HG02623 (cell line): ENCODE measurements at regions not wholly inside any gene's neighbourhood (a gene's known extent, or its start where the extent isn't known, plus 50 kb on each side); places are given as distances from the start of the nearest gene placed in this dataset.

ENCODE experiments used
- ATAC-seq: cut with Tn5 transposase; IDR thresholded peaks from one replicate; pipeline ENCODE4 v1.9.1; 2021; ENCODE audit warnings: moderate library complexity; ENCODE audit not compliant: unreplicated experiment

GRCh38 chr12:84807249-84807648 lies 105.3 kb downstream of the SLC6A15 start:
- no peak for ATAC-seq

- ATAC-seq, result no peak
Observed at GRCh38 chr12:84805474-84805858, 107.1 kb downstream of the SLC6A15 start.

- no peak for ATAC-seq
Observed at GRCh38 chr12:84804691-84805473, 107.7 kb downstream of the SLC6A15 start.

GRCh38 chr12:84803661-84804060 lies 108.9 kb downstream of the SLC6A15 start:
- ATAC-seq, result no peak

- ATAC-seq, result no peak
Observed at GRCh38 chr12:84802161-84802560, 110.4 kb downstream of the SLC6A15 start.

GRCh38 chr12:84793558-84794367 lies 118.8 kb downstream of the SLC6A15 start:
- no peak for ATAC-seq

GRCh38 chr12:84791444-84791843 lies 121.2 kb downstream of the SLC6A15 start:
- ATAC-seq, result no peak

GRCh38 chr12:84789184-84789583 lies 123.4 kb downstream of the SLC6A15 start:
- no peak for ATAC-seq

GRCh38 chr12:84787253-84787652 lies 125.3 kb downstream of the SLC6A15 start:
- no peak for ATAC-seq

GRCh38 chr12:84786622-84787021 lies 126.0 kb downstream of the SLC6A15 start:
- ATAC-seq, result no peak

- ATAC-seq, result no peak
Observed at GRCh38 chr12:84785951-84786350, 126.6 kb downstream of the SLC6A15 start.

GRCh38 chr12:84785281-84785680 lies 127.3 kb downstream of the SLC6A15 start:
- ATAC-seq, result no peak

- ATAC-seq, result no peak
Observed at GRCh38 chr12:84779169-84779568, 133.4 kb downstream of the SLC6A15 start.

- ATAC-seq, result no peak
Observed at GRCh38 chr12:84772281-84772680, 140.3 kb downstream of the SLC6A15 start.

GRCh38 chr12:84767079-84767478 lies 145.5 kb downstream of the SLC6A15 start:
- no peak for ATAC-seq

GRCh38 chr12:84766375-84766774 lies 146.2 kb downstream of the SLC6A15 start:
- ATAC-seq, result no peak

GRCh38 chr12:84764001-84764400 lies 148.6 kb downstream of the SLC6A15 start:
- no peak for ATAC-seq

GRCh38 chr12:84763107-84763506 lies 149.5 kb downstream of the SLC6A15 start:
- ATAC-seq, result no peak

- no peak for ATAC-seq
Observed at GRCh38 chr12:84760091-84760865, 152.3 kb downstream of the SLC6A15 start.

GRCh38 chr12:84757978-84758377 lies 154.6 kb downstream of the SLC6A15 start:
- ATAC-seq, result no peak

- no peak for ATAC-seq
Observed at GRCh38 chr12:84756961-84757360, 155.6 kb downstream of the SLC6A15 start.
